Aorta (tissue), 5 donors: ENCODE measurements at regions not wholly inside any gene's neighbourhood (a gene's known extent, or its start where the extent isn't known, plus 50 kb on each side); places are given as distances from the start of the nearest gene placed in this dataset.

ENCODE experiments used
- ATAC-seq: fragments of 200-7000 bp; cut with Tn5 transposase; one replicate; pipeline ENCODE4 v1.9.1; 2022; ENCODE audit warnings: moderate library complexity; ENCODE audit not compliant: low FRiP score
- DNase-seq, 2 donors: peaks; one replicate each; pipeline ENCODE4 v3.0.0-alpha.2; 2020
- H3K27ac ChIP-seq, 2 donors: one replicate each; pipeline ENCODE4 v1.5.1; 2013; ENCODE audit warnings: low read length in 2 of 2, mild to moderate bottlenecking in 2 of 2, moderate library complexity in 2 of 2, control low read depth in 1 of 2, inconsistent platforms in 1 of 2, low read depth in 1 of 2
- H3K27me3 ChIP-seq, 2 donors: one replicate each; pipeline ENCODE4 v1.6.1; 2013; ENCODE audit warnings: control low read depth in 1 of 2, low read length in 1 of 2, mild to moderate bottlenecking in 1 of 2, moderate library complexity in 1 of 2; ENCODE audit not compliant: insufficient read depth in 2 of 2, control insufficient read depth in 1 of 2
- H3K36me3 ChIP-seq, 2 donors: one replicate each; pipeline ENCODE4 v1.6.1; 2013; ENCODE audit warnings: control low read depth in 1 of 2, low read length in 1 of 2, mild to moderate bottlenecking in 1 of 2; ENCODE audit not compliant: insufficient read depth in 2 of 2, control insufficient read depth in 1 of 2
- H3K4me1 ChIP-seq, 2 donors: one replicate each; pipeline ENCODE4 v1.6.1; 2013; ENCODE audit warnings: low read length in 2 of 2, control low read depth in 1 of 2, mild to moderate bottlenecking in 1 of 2, moderate library complexity in 1 of 2; ENCODE audit not compliant: insufficient read depth in 2 of 2, control insufficient read depth in 1 of 2
- H3K4me3 ChIP-seq, 2 donors: one replicate each; pipeline ENCODE4 v1.5.1; 2013; ENCODE audit warnings: low read length in 2 of 2, control low read depth in 1 of 2, mild to moderate bottlenecking in 1 of 2
- H3K9me3 ChIP-seq: one replicate; pipeline ENCODE4 v1.6.1; 2013; ENCODE audit warnings: mild to moderate bottlenecking, low read length; ENCODE audit not compliant: control insufficient read depth
- whole genome bisulfite sequencing, 2 donors: extraction: QIAGEN DNeasy Blood & Tissue Kit; methylation state at CpG; one replicate each; pipeline ENCODE4 v1.1.7; 2013; 5-methylcytosine and 5-hydroxymethylcytosine counted together
- intact Hi-C, 2 donors: fragments of 100-400 bp; cut with DNase I; formaldehyde crosslinking; loops; one replicate each; pipeline versions ENCODE4 v1.14.2 to v1.15.0; 2022
- donor health status: healthy with polysubstance abuse.
- donor health status: Bipolar disorder and iron deficiency.
- donor health status: DM: no; HTN: no; CAD: no.
- donor health status: DM: no; HTN: no; CAD: no.
- donor health status: DM: yes; HTN: yes; CAD: no.

DNA sequence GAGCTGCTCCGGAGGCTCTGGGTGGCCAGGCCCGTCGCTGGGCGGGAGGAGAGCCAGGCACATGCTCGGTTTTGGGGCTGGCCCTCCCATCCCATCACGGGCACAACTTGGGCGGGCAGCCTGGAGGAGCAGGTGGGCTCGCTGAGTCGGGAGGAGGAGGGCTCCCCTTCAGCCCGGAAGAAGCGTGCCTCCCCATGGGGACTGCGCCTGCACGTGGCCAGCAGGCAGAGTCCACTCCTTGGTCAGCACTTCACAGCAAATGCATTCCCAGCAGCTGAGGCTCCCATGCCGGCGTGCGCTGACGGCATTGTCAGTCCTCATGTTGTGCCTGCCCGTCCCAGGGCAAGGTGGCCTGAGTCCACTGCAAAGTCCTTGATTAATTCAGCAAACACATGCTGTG, 1281.7 kb downstream of the BRD1 start:
- Histone ChIP-seq H3K27ac (no peak overlapping the region), H3K4me1 (no peaks in the 10 kb centered on the region), H3K4me3 (no peak overlapping the region), H3K9me3 (no peaks in the 10 kb centered on the region), H3K36me3 (no peaks in the 10 kb centered on the region), H3K27me3 (no peaks in the 10 kb centered on the region)
- no peak for ATAC-seq
- intact Hi-C loops: no loop called here
- no peak for DNase-seq
- 84 to 87% methylated on average over 18 of the region's 18 CpGs for WGBS, 2 donors

DNA sequence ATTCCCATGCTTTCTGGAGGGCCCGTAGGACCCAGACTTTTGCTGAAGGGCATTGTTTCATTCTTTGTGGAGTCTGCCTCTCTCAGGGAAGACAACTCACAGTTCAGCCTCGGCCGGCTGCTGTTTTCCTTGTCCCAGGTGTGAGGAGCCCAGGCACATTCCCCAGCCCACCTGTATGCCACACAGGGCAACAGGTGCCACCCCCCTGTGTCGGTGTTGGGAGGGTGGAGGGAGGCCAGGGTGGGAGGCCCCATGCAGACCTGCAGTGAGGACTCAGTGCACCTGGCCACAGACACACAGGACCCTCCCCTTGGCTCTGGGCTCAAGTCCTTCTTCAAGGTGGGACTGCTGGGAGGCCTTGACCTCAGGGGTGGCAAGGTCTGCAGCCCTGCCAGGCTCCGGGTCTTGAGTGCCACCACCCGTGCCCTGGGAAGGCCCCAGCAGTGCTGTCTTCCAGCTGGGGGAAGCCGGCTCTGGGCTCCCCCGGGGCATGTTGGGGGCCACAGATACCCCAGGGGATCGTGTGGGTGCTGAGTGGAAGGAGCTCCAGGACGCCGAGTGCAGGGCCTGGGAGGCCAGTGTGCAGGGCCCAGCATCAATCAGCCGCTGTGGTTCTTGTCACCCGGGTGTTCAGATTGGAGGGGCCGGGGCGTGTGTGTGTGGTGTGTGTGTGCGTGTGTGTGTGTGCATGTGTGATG, 1286.1 kb downstream of the BRD1 start:
- no peak for ATAC-seq
- H3K9me3 ChIP-seq: no peaks in the 10 kb centered on the region
- H3K27me3 ChIP-seq: no peaks in the 10 kb centered on the region
- no peak for DNase-seq
- H3K4me3 ChIP-seq: no peak overlapping the region
- no peaks in the 10 kb centered on the region for H3K36me3 ChIP-seq
- no peak overlapping the region for H3K27ac ChIP-seq
- 76 to 83% methylated on average over 15 to 16 of the region's 16 CpGs for WGBS, 2 donors
- H3K4me1 ChIP-seq: no peaks in the 10 kb centered on the region
- intact Hi-C loops: no loop called here

DNA sequence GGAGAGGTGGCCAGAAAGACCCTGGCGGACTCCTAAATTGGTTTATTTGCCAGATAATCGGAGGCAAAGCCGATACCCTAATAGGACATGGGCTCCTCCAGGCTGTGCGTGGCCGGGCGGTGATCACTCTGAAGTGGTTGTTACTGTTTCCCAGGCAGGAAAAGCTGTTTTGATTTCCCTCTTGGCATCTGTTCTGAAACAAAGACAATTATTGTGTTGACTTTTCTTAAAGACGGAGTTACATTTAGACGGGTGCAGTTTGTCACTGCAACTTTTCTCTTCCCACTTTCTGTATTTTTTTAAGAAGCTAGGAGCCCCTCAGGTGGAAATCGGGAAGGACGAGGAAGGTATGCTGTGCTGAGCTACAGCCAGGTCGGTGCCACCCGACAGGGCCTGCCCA, 1288.4 kb downstream of the BRD1 start:
- H3K4me3 ChIP-seq: no peak overlapping the region
- intact Hi-C loops: no loop called here
- ATAC-seq: no peak
- WGBS, 2 donors: 76 to 80% methylated on average over 12 of the region's 12 CpGs
- no peaks in the 10 kb centered on the region for H3K27me3 ChIP-seq
- H3K36me3 ChIP-seq: no peaks in the 10 kb centered on the region
- no peak for DNase-seq
- H3K9me3 ChIP-seq: no peaks in the 10 kb centered on the region
- no peak overlapping the region for H3K27ac ChIP-seq
- no peaks in the 10 kb centered on the region for H3K4me1 ChIP-seq

DNA sequence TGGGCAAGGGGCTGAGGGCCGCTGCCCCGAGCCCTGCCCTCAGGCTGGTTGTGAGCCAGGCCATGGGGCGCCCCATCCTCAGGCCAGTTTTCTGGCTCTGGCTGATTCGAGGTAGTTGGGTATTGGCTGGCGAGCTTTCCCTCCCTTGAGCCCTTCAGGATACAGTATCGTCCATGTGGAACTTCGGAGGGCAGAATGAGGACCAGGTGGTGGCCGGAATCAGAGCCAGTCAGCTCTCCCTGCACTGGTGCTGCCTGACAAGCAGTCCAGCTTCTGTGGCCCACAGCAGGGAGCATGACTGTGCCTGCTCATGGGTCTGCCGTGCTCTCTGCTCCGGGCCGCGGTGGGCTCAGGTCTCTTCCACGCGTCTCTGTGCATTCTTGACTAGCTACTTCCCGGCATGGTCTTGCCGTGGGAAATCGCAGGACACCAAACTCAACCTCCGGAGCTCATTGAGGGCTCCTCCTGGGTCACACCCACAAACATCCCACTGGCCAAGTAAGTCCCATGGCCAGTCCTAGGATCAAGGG, 1289.3 kb downstream of the BRD1 start:
- intact Hi-C loops: no loop called here
- H3K4me3 ChIP-seq: no peak overlapping the region
- 85 to 88% methylated on average over 17 to 18 of the region's 18 CpGs for WGBS, 2 donors
- ATAC-seq (no peak), DNase-seq (no peak)
- H3K36me3 ChIP-seq: no peaks in the 10 kb centered on the region
- H3K9me3 ChIP-seq: no peaks in the 10 kb centered on the region
- H3K27ac ChIP-seq: no peak overlapping the region
- no peaks in the 10 kb centered on the region for H3K27me3 ChIP-seq
- no peaks in the 10 kb centered on the region for H3K4me1 ChIP-seq

DNA sequence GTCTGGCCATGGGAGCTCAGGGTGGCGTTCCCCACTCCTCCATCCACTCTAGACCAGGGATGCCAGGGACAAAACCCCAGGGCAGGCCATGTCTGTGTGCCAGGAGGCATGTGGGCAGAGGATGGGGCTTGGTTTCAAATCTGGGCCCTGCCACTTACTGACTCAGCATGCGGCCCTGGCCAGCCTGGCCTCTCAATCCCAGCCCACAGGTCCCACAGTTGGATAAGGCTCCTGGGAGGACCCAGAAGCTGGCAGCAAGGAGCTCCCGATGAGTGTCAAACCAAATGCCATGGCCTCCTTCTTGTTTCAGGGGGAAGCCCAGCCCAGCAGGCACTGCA, 1290.4 kb downstream of the BRD1 start:
- DNase-seq: no peak
- peak; percentile 3 for ATAC-seq
- WGBS, 2 donors: 23 to 24% methylated on average over 3 of the region's 3 CpGs
- H3K27ac ChIP-seq: no peak overlapping the region
- no peak overlapping the region for H3K4me3 ChIP-seq
- no peaks in the 10 kb centered on the region for H3K9me3 ChIP-seq
- H3K4me1 ChIP-seq: no peaks in the 10 kb centered on the region
- no peaks in the 10 kb centered on the region for H3K27me3 ChIP-seq
- intact Hi-C loops: no loop called here
- H3K36me3 ChIP-seq: no peaks in the 10 kb centered on the region

DNA sequence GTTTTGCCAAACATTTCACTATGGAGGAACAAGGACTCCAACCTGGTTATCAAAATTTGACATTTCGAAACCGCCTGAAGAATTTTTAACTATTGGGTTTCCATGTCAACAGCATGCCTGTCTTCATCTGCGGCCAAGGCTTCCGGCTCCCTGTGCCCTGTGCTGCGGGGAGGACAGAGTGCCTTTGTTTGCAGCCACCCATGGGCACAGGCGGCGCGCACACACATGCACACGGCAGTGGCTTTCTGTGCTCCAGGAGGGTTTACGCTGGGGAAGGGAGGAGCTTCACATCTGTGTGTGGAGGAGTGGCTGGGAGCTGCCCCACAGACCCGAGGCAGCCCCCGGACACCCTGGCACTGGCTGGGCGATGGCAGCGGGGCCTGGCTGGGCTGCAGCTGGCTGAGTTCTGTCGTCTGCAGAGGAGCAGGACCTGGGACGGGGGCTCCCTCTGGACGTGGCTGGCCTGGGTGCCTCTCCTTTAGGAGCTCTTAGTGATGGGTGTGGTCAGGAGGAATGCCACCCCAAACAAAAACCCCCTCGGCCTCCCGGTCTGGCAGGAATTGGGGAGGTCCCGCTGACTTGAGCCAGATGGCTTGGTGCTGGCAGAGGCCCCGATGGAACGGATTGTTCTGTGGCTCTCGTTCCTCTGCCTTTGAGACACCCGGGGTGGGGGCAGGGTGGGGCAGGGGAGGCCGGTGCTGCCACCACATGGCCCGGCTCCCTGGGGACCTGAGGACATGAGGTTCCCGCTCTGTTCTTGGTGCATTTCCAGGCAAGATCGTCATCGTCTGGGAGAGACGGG, 1290.9 kb downstream of the BRD1 start:
- DNase-seq: no peak
- no peaks in the 10 kb centered on the region for H3K4me1 ChIP-seq
- WGBS, 2 donors: 24% methylated on average over 29 to 30 of the region's 30 CpGs
- intact Hi-C loops: no loop called here
- no peak overlapping the region for H3K4me3 ChIP-seq
- no peaks in the 10 kb centered on the region for H3K9me3 ChIP-seq
- H3K27ac ChIP-seq: no peak overlapping the region
- ATAC-seq: no peak
- no peaks in the 10 kb centered on the region for H3K27me3 ChIP-seq
- H3K36me3 ChIP-seq: no peaks in the 10 kb centered on the region

DNA sequence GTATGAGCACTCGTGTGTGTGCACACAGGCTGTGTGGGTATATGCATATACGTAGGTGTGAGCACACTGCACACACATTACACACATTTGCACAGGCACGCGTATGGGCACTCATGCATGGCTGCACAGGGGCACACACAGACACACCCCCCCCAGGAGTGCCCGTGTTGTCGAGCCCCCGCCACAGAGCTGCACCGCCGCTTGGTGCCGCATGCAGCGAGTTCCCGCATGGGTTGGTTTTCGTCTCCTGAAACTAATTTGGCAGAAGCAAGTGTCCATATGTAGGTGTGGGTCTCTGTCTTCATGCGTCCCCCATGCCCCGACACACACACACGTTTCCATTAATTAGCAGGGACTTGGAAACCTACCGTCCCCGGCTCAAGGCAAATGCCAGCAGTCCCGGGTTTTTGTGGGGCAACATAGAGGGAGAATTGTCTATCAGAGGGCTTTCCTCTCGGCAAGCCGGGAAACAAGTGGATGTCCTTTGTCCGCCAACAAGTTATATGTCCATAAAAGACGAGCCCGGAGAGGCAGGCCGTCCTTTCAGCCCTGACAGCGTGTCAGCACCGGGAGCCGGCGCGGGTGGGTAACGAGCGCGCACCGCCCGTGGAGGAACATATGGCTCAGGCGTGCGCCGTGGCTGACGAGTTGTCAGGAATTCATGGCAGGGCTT, 1291.7 kb downstream of the BRD1 start:
- ATAC-seq (no peak), DNase-seq (no peak)
- Histone ChIP-seq H3K27me3 (no peaks in the 10 kb centered on the region), H3K4me3 (no peak overlapping the region), H3K27ac (no peak overlapping the region), H3K4me1 (no peaks in the 10 kb centered on the region), H3K36me3 (no peaks in the 10 kb centered on the region), H3K9me3 (no peaks in the 10 kb centered on the region)
- 71 to 72% methylated on average over 39 of the region's 39 CpGs for WGBS, 2 donors
- intact Hi-C loops: no loop called here

DNA sequence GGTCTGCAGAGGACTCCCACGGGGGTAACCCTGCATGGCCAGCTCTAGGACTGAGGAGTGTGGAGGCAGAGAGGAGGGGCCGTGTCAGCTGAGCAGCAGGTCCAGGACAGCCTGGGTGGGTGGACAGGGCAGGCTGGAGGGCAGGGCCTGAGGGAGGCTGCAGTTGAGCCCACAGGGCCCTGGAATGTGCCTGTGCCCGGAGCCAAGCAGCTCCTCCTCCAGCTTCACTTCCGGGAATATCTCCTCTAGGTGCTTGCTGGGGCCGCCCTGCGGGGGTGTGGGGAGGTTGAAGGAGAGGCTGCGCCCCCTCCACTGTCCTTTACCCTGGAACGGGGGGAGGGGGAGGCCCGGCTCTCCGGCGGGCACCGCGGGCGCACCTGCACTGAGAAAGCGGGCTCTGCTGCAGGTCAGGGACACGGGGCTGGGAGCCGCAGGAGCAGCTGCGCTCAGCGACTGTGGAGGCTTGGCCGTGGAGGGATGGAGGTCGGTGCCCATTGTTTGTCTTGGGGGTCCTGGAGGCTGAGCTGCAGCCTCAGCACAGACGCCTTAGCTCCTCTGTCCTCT, 1293.2 kb downstream of the BRD1 start:
- DNase-seq (no peak), ATAC-seq (no peak)
- intact Hi-C loops: no loop called here
- Histone ChIP-seq H3K9me3 (no peaks in the 10 kb centered on the region), H3K36me3 (no peaks in the 10 kb centered on the region), H3K27ac (no peak overlapping the region), H3K27me3 (no peaks in the 10 kb centered on the region), H3K4me1 (no peaks in the 10 kb centered on the region), H3K4me3 (no peak overlapping the region)
- WGBS, 2 donors: 77 to 82% methylated on average over 17 to 22 of the region's 22 CpGs
